Vagina (tissue), 2 donors: ENCODE measurements at regions not wholly inside any gene's neighbourhood (a gene's known extent, or its start where the extent isn't known, plus 50 kb on each side); places are given as distances from the start of the nearest gene placed in this dataset.

Source experiments
- CTCF ChIP-seq, 3 experiments: fragments of 450-650 bp in 2 of 3; fragments of 200-600 bp in 1 of 3; sonication (generic) in 1 of 3; IDR thresholded peaks; one replicate each; pipeline ENCODE4 v1.5.1; 2017 to 2019; ENCODE audit warnings: antibody characterized with exemption in 3 of 3, mild to moderate bottlenecking in 2 of 3, moderate library complexity in 2 of 3
- POLR2A ChIP-seq, 2 donors: fragments of 450-650 bp; IDR thresholded peaks; one replicate each; pipeline ENCODE4 v1.6.1; 2017; ENCODE audit warnings: antibody characterized with exemption in 2 of 2, mild to moderate bottlenecking in 2 of 2, moderate library complexity in 2 of 2
- POLR2AphosphoS5 ChIP-seq, 2 donors: sonication (generic); formaldehyde crosslinking; IDR thresholded peaks; one replicate each; pipeline ENCODE4 v1.9.0; 2017; ENCODE audit warnings: antibody characterized with exemption in 2 of 2, mild to moderate bottlenecking in 2 of 2, low read depth in 1 of 2; ENCODE audit not compliant: insufficient read depth in 1 of 2

GRCh38 chr12:125688881-125689280 is 623.6 kb downstream of the AACS start:
- no peak for TF ChIP-seq CTCF (IDR thresholded peaks at IDR 0.05)
- TF ChIP-seq POLR2A (IDR thresholded peaks at IDR 0.05) = no peak
- no peak for TF ChIP-seq POLR2AphosphoS5 (IDR thresholded peaks at IDR 0.05; ENCODE audit: insufficient read depth in 1 of 2, low read depth in 1 of 2)
